ENCODE measurements at regions not wholly inside any gene's neighbourhood (a gene's known extent, or its start where the extent isn't known, plus 50 kb on each side); places are given as distances from the start of the nearest gene placed in this dataset.

- TF ChIP-seq CTCF (IDR thresholded peaks at IDR 0.05) = no peak
- TF ChIP-seq EP300 (IDR thresholded peaks at IDR 0.05; ENCODE audit: low read depth) = no peak
- no peak for TF ChIP-seq POLR2A (IDR thresholded peaks at IDR 0.05)
- no peak for TF ChIP-seq POLR2AphosphoS5 (IDR thresholded peaks at IDR 0.05)
Observed at GRCh38 chr18:46345181-46345465, 240.9 kb downstream of the HAUS1 start.
